HEK293 (cell line): ENCODE measurements at regions not wholly inside any gene's neighbourhood (a gene's known extent, or its start where the extent isn't known, plus 50 kb on each side); places are given as distances from the start of the nearest gene placed in this dataset.

Experiments used
- CTCF ChIA-PET: fragments of 350-600 bp; formaldehyde crosslinking; extraction: SDS; loops from one replicate; lab custom pipeline; 2021; ENCODE audit warnings: antibody characterized with exemption; lab: Yijun Ruan, JAX
- POLR2A ChIA-PET: fragments of 300-600 bp; formaldehyde crosslinking; extraction: SDS; loops from one replicate; lab custom pipeline; 2020; ENCODE audit warnings: antibody characterized with exemption, inconsistent platforms; lab: Yijun Ruan, JAX
- H3K27ac ChIP-seq: fragments of 200-500 bp; sonication (Bioruptor generic); 2 replicates; pipeline ENCODE4 v1.5.1; 2014; ENCODE audit warnings: low read depth, low read length, control low read depth, inconsistent platforms; ENCODE audit errors: extremely low read depth
- H3K36me3 ChIP-seq, 2 experiments: fragments of 200-500 bp in 1 of 2; sonication (Bioruptor generic) in 1 of 2; 1 replicate in 1 of 2; 2 replicates in 1 of 2; pipeline ENCODE4 v1.5.1; 2014 to 2017; ENCODE audit warnings: inconsistent platforms in 2 of 2, low read length in 2 of 2; ENCODE audit not compliant: control insufficient read depth in 2 of 2, insufficient read depth in 1 of 2
- H3K4me1 ChIP-seq: fragments of 200-500 bp; sonication (Bioruptor generic); 2 replicates; pipeline ENCODE4 v1.5.1; 2014; ENCODE audit warnings: mild to moderate bottlenecking, low read length, inconsistent platforms; ENCODE audit not compliant: control insufficient read depth, insufficient read depth
- H3K4me3 ChIP-seq: 2 replicates; pipeline ENCODE4 v1.5.1; 2011; ENCODE audit warnings: low read depth, mild to moderate bottlenecking, control low read depth, low read length, moderate library complexity
- H3K9me3 ChIP-seq: fragments of 200-500 bp; sonication (Bioruptor generic); 2 replicates; pipeline ENCODE4 v1.5.1; 2014; ENCODE audit warnings: low read depth, low read length, inconsistent platforms; ENCODE audit not compliant: control insufficient read depth, insufficient read depth
- HOXC10 ChIP-seq: sonication (generic); formaldehyde crosslinking; IDR thresholded peaks from 2 replicates; pipeline ENCODE4 v1.8.1; 2023; ENCODE audit warnings: mild to moderate bottlenecking, missing genetic modification reagents
- KLF7 ChIP-seq: fragments of 450-650 bp; formaldehyde crosslinking; IDR thresholded peaks from 2 replicates; pipeline ENCODE4 v1.5.1; 2016; ENCODE audit warnings: missing biosample characterization, missing genetic modification characterization, borderline replicate concordance
- MEIS1 ChIP-seq: sonication (generic); formaldehyde crosslinking; IDR thresholded peaks from 2 replicates; pipeline ENCODE4 v1.8.1; 2022; ENCODE audit warnings: missing genetic modification reagents, mild to moderate bottlenecking, borderline replicate concordance
- SCRT1 ChIP-seq: fragments of 450-650 bp; formaldehyde crosslinking; IDR thresholded peaks from 2 replicates; pipeline ENCODE4 v1.5.1; 2016; ENCODE audit warnings: missing biosample characterization, missing genetic modification characterization, borderline replicate concordance
- SP3 ChIP-seq: fragments of 450-650 bp; formaldehyde crosslinking; IDR thresholded peaks from 2 replicates; pipeline ENCODE4 v1.5.1; 2016; ENCODE audit warnings: missing biosample characterization, missing genetic modification characterization
- TCF7L2 ChIP-seq: IDR thresholded peaks from 2 replicates; pipeline ENCODE4 v1.6.1; 2011; ENCODE audit warnings: low read depth, mild to moderate bottlenecking, inconsistent platforms, low read length, moderate library complexity, borderline replicate concordance
- TRIM28 ChIP-seq: IDR thresholded peaks from 2 replicates; pipeline ENCODE4 v1.6.1; 2011; ENCODE audit warnings: low read length, control low read depth, borderline replicate concordance
- ZBTB7A ChIP-seq: fragments of 450-650 bp; formaldehyde crosslinking; IDR thresholded peaks from 2 replicates; pipeline ENCODE4 v1.5.1; 2016; ENCODE audit warnings: low read depth, missing biosample characterization, missing genetic modification characterization
- ZNF174 ChIP-seq: fragments of 450-650 bp; formaldehyde crosslinking; IDR thresholded peaks from 2 replicates; pipeline ENCODE4 v1.5.0; 2017; ENCODE audit warnings: missing biosample characterization, mild to moderate bottlenecking, missing genetic modification characterization
- ZNF184 ChIP-seq: fragments of 450-650 bp; IDR thresholded peaks from 2 replicates; pipeline ENCODE4 v1.5.1; 2018; ENCODE audit warnings: missing biosample characterization, mild to moderate bottlenecking, missing genetic modification characterization
- ZNF2 ChIP-seq: fragments of 450-650 bp; formaldehyde crosslinking; IDR thresholded peaks from 2 replicates; pipeline ENCODE4 v1.5.1; 2016; ENCODE audit warnings: missing biosample characterization, missing genetic modification characterization
- ZNF214 ChIP-seq: fragments of 450-650 bp; formaldehyde crosslinking; IDR thresholded peaks from 2 replicates; pipeline ENCODE4 v1.5.1; 2017; ENCODE audit warnings: missing biosample characterization, mild to moderate bottlenecking, missing genetic modification characterization, borderline replicate concordance
- ZNF302 ChIP-seq: fragments of 450-650 bp; formaldehyde crosslinking; IDR thresholded peaks from 2 replicates; pipeline ENCODE4 v1.5.1; 2016; ENCODE audit warnings: missing biosample characterization, missing genetic modification characterization, low read depth
- ZNF394 ChIP-seq: fragments of 450-650 bp; formaldehyde crosslinking; IDR thresholded peaks from 2 replicates; pipeline ENCODE4 v1.5.1; 2016; ENCODE audit warnings: missing biosample characterization, missing genetic modification characterization, mild to moderate bottlenecking, moderate library complexity, borderline replicate concordance
- ZNF416 ChIP-seq: fragments of 450-650 bp; formaldehyde crosslinking; IDR thresholded peaks from 2 replicates; pipeline ENCODE4 v1.5.1; 2016; ENCODE audit warnings: missing biosample characterization, missing genetic modification characterization
- ZNF473 ChIP-seq: fragments of 450-650 bp; formaldehyde crosslinking; IDR thresholded peaks from 2 replicates; pipeline ENCODE4 v1.5.1; 2017; ENCODE audit warnings: missing biosample characterization, missing genetic modification characterization
- ZNF571 ChIP-seq: fragments of 450-650 bp; formaldehyde crosslinking; IDR thresholded peaks from 2 replicates; pipeline ENCODE4 v1.5.0; 2017; ENCODE audit warnings: missing biosample characterization, missing genetic modification characterization
- ZNF596 ChIP-seq: fragments of 450-650 bp; IDR thresholded peaks from 2 replicates; pipeline ENCODE4 v1.5.0; 2018; ENCODE audit warnings: missing biosample characterization, mild to moderate bottlenecking, missing genetic modification characterization, moderate library complexity
- ZNF747 ChIP-seq: fragments of 450-650 bp; formaldehyde crosslinking; IDR thresholded peaks from 2 replicates; pipeline ENCODE4 v1.5.1; 2016; ENCODE audit warnings: missing biosample characterization, missing genetic modification characterization
- ZNF837 ChIP-seq: fragments of 450-650 bp; formaldehyde crosslinking; IDR thresholded peaks from 2 replicates; pipeline ENCODE4 v1.5.1; 2016; ENCODE audit warnings: missing biosample characterization, missing genetic modification characterization
- ZSCAN23 ChIP-seq: fragments of 450-650 bp; formaldehyde crosslinking; IDR thresholded peaks from 2 replicates; pipeline ENCODE4 v1.5.1; 2016; ENCODE audit warnings: missing biosample characterization, missing genetic modification characterization
- TF ChIP-seq, protein P1 (sequence below): fragments of 450-650 bp; formaldehyde crosslinking; IDR thresholded peaks from 2 replicates; pipeline ENCODE4 v1.5.1; 2016; ENCODE audit warnings: missing biosample characterization, missing genetic modification characterization
- TF ChIP-seq, protein P2 (sequence below): fragments of 450-650 bp; formaldehyde crosslinking; IDR thresholded peaks from 2 replicates; pipeline ENCODE4 v1.5.1; 2016; ENCODE audit warnings: missing biosample characterization, missing genetic modification characterization
- TF ChIP-seq, protein P3 (sequence below): fragments of 450-650 bp; formaldehyde crosslinking; IDR thresholded peaks from 2 replicates; pipeline ENCODE4 v1.5.1; 2016; ENCODE audit warnings: missing biosample characterization, missing genetic modification characterization, low read depth
- TF ChIP-seq, protein P4 (sequence below): fragments of 450-650 bp; formaldehyde crosslinking; IDR thresholded peaks from 2 replicates; pipeline ENCODE4 v1.5.1; 2016; ENCODE audit warnings: missing biosample characterization, missing genetic modification characterization

DNA sequence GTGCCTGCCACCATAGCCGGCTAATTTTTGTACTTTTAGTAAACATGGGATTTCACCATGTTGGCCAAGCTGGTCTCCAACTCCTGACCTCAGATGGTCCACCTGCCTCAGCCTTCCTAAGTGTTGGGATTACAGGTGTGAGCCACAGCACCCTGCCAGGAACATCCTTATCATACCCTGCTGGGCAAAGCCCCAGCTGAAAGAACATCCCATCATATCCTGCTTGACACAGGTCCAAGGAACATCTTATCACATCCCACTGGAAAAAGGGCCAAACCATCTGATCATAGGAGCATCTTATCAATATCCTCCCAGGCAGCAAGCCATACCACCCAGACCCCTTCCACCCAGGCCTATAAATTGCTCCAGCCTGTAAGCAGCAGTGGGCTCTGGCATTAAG is 1109.2 kb upstream of the CDH8 start (continued):
- no peak for TF ChIP-seq ZNF416 (tag by site-specific recombination)
- TF ChIP-seq, protein P1, sequence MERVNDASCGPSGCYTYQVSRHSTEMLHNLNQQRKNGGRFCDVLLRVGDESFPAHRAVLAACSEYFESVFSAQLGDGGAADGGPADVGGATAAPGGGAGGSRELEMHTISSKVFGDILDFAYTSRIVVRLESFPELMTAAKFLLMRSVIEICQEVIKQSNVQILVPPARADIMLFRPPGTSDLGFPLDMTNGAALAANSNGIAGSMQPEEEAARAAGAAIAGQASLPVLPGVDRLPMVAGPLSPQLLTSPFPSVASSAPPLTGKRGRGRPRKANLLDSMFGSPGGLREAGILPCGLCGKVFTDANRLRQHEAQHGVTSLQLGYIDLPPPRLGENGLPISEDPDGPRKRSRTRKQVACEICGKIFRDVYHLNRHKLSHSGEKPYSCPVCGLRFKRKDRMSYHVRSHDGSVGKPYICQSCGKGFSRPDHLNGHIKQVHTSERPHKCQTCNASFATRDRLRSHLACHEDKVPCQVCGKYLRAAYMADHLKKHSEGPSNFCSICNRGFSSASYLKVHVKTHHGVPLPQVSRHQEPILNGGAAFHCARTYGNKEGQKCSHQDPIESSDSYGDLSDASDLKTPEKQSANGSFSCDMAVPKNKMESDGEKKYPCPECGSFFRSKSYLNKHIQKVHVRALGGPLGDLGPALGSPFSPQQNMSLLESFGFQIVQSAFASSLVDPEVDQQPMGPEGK (tag by site-specific recombination) = no peak
- TF ChIP-seq ZNF596 (tag by site-specific recombination) = no peak
- TF ChIP-seq, protein P2, sequence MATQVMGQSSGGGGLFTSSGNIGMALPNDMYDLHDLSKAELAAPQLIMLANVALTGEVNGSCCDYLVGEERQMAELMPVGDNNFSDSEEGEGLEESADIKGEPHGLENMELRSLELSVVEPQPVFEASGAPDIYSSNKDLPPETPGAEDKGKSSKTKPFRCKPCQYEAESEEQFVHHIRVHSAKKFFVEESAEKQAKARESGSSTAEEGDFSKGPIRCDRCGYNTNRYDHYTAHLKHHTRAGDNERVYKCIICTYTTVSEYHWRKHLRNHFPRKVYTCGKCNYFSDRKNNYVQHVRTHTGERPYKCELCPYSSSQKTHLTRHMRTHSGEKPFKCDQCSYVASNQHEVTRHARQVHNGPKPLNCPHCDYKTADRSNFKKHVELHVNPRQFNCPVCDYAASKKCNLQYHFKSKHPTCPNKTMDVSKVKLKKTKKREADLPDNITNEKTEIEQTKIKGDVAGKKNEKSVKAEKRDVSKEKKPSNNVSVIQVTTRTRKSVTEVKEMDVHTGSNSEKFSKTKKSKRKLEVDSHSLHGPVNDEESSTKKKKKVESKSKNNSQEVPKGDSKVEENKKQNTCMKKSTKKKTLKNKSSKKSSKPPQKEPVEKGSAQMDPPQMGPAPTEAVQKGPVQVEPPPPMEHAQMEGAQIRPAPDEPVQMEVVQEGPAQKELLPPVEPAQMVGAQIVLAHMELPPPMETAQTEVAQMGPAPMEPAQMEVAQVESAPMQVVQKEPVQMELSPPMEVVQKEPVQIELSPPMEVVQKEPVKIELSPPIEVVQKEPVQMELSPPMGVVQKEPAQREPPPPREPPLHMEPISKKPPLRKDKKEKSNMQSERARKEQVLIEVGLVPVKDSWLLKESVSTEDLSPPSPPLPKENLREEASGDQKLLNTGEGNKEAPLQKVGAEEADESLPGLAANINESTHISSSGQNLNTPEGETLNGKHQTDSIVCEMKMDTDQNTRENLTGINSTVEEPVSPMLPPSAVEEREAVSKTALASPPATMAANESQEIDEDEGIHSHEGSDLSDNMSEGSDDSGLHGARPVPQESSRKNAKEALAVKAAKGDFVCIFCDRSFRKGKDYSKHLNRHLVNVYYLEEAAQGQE (tag by site-specific recombination) = no peak

DNA sequence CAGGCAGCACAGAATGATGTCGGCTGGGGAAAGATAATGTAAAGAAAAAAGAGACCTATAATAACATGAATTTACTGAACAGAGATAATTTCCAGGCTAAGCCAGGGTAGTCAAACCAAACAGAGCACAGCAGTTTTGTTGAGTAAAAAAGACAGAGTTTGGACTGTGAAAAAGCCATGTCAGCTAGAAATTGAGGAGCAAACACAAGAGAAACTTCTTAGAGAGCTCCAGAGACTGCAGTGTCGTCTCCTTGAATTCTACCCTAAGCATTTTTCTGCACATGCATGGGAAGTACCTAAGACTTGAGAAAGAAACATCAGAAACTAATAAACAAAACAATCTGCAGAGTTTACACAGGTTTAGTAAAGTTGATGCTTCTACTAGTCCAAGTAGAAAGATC is 1098.8 kb upstream of the CDH8 start:
- CTCF ChIA-PET = no interaction called here
- POLR2A ChIA-PET = no interaction called here
- no peak overlapping the region for H3K4me3 ChIP-seq

DNA sequence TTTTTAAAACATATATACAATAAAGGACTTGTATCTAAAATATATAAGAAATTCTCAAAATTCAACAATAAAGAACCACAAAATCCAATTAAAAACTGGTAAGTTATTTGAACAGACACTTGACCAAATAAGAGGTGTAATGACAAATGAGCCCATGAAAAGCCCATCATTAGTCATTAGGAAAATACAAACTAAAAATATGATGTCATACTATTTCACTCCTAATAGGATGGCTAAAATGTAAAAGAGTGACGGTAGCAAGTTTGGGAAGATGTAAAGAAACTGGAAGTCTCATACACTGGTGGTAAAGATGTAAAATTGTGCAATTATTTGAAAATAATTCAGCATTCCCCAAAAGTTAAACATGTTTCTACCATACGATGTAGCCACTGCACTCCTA is 1095.3 kb upstream of the CDH8 start:
- H3K36me3 ChIP-seq = no peaks in the 10 kb centered on the region
- no peaks in the 10 kb centered on the region for H3K9me3 ChIP-seq
- no peak for TF ChIP-seq ZNF394
- TF ChIP-seq, protein P3, sequence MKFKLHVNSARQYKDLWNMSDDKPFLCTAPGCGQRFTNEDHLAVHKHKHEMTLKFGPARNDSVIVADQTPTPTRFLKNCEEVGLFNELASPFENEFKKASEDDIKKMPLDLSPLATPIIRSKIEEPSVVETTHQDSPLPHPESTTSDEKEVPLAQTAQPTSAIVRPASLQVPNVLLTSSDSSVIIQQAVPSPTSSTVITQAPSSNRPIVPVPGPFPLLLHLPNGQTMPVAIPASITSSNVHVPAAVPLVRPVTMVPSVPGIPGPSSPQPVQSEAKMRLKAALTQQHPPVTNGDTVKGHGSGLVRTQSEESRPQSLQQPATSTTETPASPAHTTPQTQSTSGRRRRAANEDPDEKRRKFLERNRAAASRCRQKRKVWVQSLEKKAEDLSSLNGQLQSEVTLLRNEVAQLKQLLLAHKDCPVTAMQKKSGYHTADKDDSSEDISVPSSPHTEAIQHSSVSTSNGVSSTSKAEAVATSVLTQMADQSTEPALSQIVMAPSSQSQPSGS (tag by site-specific recombination) = 0 out of 2 replicates have a peak, but pooled peaks have one; percentile 6
- no peaks in the 10 kb centered on the region for H3K4me1 ChIP-seq
- H3K27ac ChIP-seq = no peak overlapping the region
- CTCF ChIA-PET = no interaction called here
- POLR2A ChIA-PET = no interaction called here
- H3K4me3 ChIP-seq = no peak overlapping the region

More for the DNA sequence above, 1098.8 kb upstream of the CDH8 start:
- H3K4me1 ChIP-seq = no peaks in the 10 kb centered on the region
- no peak for TF ChIP-seq ZNF174 (tag by site-specific recombination)
- no peak for TF ChIP-seq ZNF2 (tag by site-specific recombination)
- TF ChIP-seq MEIS1 = no peak
- TF ChIP-seq HOXC10 (CRISPR knock-in tag) = no peak
- TF ChIP-seq, protein P4, sequence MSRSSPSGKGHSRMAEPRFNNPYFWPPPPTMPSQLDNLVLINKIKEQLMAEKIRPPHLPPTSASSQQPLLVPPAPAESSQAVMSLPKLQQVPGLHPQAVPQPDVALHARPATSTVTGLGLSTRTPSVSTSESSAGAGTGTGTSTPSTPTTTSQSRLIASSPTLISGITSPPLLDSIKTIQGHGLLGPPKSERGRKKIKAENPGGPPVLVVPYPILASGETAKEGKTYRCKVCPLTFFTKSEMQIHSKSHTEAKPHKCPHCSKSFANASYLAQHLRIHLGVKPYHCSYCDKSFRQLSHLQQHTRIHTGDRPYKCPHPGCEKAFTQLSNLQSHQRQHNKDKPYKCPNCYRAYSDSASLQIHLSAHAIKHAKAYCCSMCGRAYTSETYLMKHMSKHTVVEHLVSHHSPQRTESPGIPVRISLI (tag by site-specific recombination) = no peak
- no peak for TF ChIP-seq ZNF302
- TF ChIP-seq ZNF571 (tag by site-specific recombination) = no peak
- no peak for TF ChIP-seq ZNF184 (tag by site-specific recombination)
- TF ChIP-seq SCRT1 (tag by site-specific recombination) = no peak
- no peak for TF ChIP-seq ZSCAN23
- no peak for TF ChIP-seq ZNF473 (tag by site-specific recombination)
- TF ChIP-seq ZBTB7A (tag by site-specific recombination) = no peak
- TF ChIP-seq ZNF837 (tag by site-specific recombination) = no peak
- TF ChIP-seq TCF7L2 = no peak
- no peak for TF ChIP-seq SP3 (tag by site-specific recombination)
- TF ChIP-seq KLF7 (tag by site-specific recombination) = no peak
- no peak for TF ChIP-seq ZNF747 (tag by site-specific recombination)
- no peak for TF ChIP-seq TRIM28
- TF ChIP-seq ZNF214 = no peak
- no peak overlapping the region for H3K27ac ChIP-seq
- no peaks in the 10 kb centered on the region for H3K9me3 ChIP-seq
- no peaks in the 10 kb centered on the region for H3K36me3 ChIP-seq
